Activated T-helper 1 cell treated with Interleukin-2 at 50 U/mL for 16 hours (primary cell): ENCODE measurements at regions not wholly inside any gene's neighbourhood (a gene's known extent, or its start where the extent isn't known, plus 50 kb on each side); places are given as distances from the start of the nearest gene placed in this dataset.
"Not testable (repeated sequence)": the region's sequence is repeated elsewhere in the genome, so short reads cannot be mapped to it uniquely, and the experiment has no call there.

Source experiments
- DNase-seq: peaks from one replicate; pipeline ENCODE4 v3.0.0-alpha.2; 2020; ENCODE audit warnings: low read depth

DNA sequence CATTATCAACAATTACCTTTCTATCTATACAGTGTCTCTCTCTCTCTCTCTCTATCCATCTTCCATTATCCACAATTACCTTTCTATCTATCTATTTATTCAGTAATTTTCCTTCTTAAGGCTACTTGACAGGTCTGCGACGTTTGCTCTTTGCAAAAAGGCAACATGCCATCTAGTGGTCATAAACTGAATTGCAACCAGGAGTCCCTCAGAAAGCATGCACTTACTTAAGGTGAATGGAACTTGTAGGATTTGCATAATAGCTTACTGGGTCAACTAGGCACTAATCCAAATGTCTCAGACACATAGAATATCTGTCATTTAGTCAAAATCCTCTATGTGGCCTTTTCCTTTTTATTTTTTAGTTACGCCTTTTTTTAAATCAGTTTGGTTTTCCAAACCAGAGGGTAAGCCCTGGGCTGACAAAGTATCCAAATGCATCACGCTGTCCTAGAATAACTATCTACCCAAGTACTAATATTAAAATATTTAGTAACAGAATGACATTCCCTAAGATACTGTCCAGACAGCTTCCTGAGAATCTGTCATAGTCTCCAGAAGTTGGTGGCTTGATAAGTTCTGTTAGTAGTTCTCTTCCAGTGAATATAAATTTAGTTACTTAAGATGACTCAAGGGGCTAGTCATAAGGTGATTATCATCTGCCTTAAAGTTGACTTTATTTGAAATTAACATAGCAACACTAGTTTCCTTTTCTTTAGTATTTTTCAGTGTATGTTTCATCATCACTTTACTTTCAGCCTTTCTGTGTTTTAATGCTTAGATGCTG lies 208.3 kb downstream of the PPP1R3A start:
- DNase-seq, result no peak

DNA sequence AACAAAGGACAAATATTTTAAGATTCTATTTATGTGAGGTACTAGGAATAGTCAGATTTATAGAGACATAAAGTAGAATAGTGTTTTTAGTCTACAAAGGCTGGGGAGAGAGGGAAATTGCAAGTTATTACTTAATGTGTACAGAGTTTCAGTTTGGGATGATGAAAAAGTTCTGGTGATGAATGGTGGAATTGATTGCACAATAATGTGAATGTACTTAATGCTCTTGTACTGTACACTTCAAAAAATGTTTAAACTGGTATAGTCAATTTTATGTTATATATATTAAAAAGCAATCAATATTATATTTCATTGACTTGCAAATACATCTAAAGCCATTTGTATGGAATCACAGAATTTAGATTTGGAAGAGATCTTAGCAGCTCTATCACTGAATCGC lies 213.4 kb downstream of the PPP1R3A start:
- no peak for DNase-seq

DNA sequence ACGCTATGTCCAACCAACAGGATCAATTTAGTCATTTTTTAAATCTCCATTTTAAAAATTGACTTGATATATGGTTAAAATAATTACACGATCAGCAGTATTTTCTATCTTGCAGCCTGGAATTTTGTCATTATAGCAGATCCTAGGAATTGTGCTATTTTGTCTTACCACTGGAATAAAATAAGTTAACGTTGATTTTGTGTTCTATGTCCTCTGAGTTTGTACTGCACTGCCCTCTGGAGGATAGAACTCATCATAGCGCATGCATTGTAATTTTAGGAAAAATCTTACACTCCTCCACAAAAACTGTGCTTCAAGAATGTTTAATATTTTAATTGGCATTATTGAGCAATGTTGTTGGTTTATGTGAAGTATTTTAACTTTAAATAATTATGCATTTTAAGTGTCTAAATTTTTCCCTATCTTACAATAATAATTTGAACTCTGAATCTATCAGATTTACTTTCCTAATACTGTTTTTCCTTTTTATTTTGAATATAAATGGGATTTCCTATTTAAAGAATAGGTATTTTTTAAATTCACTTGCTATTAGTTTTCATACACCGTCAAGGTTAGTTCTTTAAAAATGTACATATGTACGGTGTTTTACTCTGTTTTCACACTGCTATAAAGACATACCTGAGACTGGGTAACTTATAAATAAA lies 220.1 kb downstream of the PPP1R3A start:
- DNase-seq, result no peak

DNA sequence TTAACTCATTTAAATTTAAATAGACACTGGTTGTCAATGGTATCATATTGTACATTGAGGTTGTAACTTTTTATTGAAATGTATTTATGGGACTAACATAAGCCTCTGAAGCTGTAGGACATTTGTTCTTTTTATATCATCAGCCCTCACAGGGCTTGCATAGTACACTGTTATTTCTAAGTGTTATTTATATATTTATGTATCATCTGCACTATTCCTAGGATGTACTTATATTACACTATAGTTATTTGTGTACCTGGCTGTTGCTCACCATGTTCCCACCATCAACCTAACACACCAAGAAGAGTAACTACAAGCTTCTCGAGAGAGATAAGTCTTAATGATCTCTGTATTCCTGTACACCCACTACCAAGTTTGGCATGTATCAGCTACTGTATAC lies 224.7 kb downstream of the PPP1R3A start:
- no peak for DNase-seq

DNA sequence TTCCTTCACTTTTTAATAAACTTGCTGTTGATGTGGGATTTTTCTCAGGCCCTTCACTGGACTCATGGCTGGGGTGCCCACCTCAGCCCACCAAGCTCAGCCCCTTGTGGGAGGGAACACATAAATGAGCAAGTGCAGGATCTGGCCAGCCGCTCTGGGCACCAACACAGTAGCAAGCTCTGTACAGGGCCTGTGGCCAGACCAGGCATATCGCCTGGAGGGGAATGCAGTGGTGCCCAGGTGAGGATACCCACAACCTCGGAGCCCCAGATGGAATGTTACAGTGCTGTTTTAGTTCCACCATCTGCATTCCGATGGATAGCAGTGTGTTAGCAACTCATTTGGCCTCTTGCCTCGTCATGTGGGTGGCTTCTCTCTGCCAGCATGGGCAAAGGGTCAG lies 234.6 kb downstream of the PPP1R3A start:
- no peak for DNase-seq

DNA sequence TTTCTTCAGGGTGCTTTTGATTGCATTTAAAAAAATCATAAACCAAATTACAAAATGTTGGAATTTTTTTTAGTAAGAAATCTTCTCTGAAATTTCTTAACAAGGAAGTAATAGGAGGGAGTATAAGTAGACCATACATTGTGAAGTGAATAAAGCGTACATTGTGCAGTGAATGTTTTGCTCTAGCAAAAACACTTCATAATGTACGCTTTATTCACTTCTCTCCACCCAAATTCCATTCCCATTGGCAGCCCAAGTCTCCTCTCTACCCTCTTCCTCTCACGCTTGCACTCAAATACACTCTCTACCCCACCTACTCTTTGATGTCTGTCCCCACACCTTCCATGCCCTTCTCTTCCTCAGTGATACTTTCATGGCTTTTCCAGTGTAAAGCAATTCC lies 241.0 kb downstream of the PPP1R3A start:
- DNase-seq, result no peak

DNA sequence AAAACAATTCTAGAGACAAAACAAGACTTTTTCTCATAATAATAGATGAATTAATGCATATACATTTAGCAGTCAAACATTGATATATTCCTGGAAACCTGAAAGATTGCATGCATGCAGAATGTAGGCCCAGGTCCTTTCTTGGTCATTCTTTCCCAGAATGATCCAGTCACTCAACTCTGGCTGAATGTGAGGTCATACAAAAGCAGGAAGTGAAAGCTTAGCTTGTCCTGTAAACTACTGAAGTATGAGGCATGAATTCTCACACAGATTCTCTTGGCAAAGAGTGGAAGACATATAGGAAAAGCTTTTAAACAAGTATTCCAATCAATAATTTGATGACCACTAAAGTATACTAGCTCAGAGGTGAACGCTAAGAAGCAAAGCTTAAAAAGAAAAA lies 253.9 kb downstream of the PPP1R3A start:
- no peak for DNase-seq

DNA sequence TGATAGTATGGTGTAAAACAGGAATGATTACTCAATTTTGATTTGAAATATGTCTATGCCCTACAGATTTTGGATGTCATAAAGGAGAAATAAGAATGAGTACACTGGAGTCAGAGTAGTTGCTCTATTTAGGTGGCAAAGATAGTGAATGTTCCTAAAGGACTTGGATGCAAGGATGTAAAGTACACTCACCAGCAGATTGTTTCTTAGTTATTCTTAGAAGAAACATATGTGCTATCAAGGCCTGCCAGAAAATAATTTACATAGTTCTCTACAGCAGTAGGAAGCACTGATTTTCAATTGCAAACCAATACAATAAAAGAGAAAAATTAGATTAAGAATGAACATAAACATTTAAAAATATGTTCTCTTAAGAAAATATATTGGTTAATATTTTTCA lies 259.4 kb downstream of the PPP1R3A start:
- no peak for DNase-seq

DNA sequence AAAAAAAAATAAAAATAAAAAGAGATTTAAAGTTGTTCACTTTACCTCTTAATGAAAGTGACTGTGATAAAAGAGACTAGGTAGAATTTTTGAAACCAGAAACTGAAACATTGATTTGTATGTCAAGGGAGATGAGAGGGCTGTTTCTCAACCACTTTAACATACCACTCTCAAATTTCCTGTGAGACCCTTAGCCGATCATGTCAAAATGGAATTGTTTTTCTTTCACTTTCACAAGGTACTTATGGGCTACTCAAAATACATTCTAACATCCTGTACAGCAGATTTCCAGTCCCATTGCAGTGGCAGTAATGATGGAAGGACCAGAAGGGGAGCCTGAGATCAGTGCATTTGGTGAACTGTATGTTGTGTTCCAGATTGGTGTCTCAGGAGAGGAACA lies 261.2 kb downstream of the PPP1R3A start:
- DNase-seq, result no peak

DNA sequence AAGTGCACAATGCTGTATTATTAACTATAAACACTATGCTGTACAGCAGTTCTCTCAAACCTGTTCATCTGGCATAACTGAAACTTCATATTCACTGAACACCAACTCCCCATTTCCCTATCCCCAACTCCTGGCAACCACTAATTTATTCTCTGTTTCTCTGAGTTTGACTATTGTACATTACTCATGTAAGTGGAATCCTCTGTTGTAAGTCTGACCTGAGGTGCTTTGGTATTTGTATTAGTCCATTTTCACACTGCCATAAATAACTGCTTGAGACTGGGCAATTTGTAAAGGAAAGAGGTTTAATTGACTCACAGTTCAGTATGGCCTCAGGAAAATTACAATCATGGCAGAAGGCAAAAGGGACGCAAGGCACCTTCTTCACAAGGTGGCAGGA lies 266.3 kb downstream of the PPP1R3A start:
- DNase-seq, result no peak

DNA sequence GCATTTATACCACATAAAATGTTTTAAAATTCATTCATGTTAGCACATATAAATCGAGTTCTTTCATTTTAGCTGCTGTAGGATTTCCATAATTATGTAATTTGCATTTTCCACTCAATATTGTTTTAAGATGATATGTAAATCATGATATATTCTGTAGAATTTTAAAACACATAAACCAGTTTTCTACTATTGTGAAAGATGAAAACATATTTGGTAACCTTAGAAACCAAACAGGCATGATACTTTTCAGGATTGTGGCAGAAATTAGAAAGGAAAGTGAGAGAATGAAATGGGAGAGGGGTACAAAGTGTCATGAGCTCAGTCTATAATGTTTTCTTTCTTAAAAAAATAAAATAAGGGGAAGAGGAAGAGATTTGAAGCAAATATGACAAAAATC lies 269.3 kb downstream of the PPP1R3A start:
- no peak for DNase-seq

DNA sequence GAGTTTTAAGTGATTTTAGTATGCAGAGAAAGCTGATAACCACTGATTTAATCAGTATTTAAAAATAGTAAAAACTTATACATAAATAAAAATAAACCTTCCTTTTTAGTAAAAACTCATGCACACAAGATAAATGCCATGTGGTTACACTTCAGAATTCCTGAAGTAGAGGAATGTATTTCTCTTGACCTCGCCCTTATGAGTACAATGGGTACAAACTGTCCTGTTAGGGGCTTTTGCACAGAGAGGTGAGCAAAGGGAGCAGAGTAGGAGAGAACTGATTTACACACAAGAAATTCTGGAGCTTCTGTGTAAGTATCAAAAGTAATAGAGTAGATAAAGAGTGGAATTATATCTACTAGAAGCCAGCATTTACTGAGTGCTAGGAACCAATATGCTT lies 279.6 kb downstream of the PPP1R3A start:
- no peak for DNase-seq

DNA sequence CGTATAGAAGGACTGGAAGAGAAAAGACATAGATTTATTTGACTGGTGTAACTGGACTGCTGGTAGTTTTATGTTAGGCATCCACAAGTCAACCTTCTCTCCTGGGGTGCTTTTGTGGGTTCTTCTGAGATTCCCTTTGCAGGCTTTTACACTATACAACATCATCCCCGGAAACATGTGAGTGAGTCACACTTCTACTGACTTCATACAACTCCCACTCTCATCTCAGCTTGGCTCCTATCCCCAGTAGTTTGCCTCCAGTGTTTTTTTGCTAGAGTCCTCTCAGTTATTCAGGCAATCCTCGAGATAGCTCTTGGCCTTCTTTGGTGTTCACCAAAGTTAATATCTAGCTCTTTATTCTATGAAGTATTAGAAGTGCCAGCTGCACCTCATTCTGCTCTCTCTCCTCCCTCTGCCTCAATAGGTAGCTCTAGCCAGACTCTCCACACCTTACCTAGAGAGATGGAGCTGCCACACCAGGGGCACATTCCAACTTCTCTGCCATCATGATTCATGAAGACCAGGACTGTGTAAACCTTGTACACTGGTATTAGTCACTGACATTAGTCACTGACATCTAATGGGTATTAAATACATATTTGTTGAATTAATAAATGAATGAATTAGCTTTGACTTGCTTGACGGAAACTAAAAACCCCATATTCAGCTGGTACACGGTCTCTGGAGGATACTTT lies 281.9 kb downstream of the PPP1R3A start:
- DNase-seq, result no peak

DNA sequence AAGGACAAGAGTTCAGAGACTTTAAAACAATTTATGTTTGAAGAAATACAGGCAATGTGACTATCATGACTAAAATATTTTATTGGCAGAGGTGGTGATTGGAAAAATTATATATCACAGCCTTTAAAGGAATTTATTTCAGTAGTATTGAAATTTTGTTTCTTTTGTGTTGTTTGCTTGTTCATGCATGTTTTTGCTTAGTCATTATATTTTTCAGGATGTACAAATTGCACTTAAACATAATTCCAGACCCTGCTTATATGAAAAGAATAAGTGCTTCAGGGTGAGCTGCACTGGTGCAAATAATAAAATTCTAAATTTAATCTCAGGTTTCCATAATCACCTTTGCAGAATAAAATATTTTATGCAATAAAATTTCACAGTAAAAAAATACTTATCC lies 283.3 kb downstream of the PPP1R3A start:
- no peak for DNase-seq

DNA sequence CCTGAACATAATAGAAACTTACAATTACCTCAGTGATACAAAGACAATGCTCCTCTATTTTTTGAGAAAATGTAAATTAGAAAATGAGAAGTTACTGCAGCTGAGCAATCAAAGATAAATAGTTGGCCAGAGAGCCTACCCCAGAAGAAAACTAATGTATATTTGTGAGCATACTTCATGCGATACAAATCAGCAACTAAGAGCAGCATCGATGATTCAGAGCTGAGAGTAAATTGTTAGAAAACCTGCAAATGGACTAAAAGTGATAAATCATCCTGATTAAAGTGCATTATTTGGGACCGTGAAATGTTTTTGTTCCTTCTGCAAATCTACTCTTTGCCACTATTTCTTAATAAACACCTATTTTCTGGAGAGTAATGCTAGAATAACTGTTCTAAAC lies 285.7 kb downstream of the PPP1R3A start:
- DNase-seq, result no peak

DNA sequence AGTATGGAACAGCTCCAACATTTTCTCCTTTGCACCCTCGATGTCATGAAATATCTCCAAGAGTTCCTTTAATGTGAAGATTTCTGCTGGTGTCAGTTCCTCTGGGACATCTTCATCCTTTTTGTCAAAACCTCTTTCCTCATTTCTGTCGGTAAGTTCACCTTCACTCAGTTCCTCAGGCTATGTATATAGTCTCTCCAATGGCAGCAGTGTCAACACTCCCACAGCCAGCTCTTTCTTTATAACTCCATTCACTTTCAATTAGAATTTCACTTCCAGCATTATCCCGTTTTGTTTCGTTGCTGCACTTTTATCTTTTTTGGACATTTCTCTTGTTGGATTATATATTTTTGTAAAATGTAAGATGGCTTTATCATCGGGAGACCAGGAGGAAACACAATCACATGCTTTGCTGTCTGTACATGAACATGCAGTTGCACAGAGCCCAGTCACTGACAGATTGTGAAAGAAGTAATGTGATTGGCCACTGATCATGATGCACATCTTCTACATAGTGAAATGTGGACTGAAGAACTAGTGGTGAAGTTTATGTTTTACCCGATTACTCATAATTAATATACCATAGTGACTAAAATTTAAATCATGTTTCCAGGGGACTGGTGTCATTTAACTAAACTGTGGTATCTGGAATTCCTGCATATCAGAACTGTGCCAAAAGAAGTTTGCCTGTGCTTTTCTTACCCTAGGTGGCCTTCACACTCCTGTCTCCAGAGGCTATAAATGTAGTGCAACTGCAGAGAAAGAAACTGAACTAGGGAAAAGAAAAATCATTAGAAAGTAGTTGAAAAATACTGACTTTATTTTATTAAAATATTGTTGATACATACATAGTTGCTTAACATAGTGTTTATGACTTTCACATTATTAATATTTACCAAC lies 289.6 kb downstream of the PPP1R3A start:
- no peak for DNase-seq

DNA sequence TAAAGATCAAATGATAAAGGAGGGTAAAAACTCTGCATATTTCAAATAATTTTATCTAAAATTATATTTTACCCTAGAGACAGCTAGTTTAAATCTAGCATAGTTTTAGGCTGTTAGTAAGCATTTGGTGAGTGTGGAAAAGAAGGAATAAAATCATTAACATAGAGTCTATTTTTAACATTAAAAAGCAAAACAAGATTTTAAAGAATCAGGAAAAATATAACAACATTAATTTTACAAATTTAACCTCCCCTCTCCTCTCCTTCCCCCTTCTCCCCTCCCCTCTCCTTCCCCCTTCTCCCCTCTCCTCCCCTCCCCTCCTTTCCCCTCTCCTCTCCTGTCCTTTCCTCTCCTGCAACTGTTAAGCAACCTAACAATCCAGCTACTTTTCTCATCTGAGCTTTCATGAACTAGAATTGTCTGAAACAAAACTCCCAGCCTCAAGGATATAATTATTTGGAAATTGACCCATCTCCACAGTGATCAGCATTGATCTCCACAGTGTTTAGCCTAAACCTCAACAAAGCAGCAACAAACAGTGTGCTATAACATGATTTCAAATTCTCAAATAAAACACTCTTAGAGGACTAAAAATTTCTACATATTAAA lies 293.2 kb downstream of the PPP1R3A start:
- no peak for DNase-seq

DNA sequence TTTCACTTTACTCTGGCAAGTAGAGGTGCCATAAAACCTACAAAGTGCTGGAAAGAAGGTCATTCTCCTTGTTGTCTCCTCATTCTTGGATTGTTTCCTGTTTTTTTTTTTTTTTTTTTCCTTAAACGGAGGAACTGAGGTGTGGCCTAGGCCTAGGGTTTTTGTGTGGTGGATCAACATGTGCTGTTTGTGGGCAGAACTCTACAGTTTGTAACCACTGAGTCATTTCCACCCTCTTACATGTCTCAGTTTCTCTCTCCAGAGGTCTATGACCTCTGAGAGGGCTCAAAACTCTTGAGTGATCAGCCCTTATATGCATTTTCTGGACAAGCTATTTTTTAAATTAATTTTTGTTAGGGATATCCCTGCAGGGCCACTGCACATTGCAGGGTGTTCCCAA lies 296.0 kb downstream of the PPP1R3A start:
- no peak for DNase-seq

DNA sequence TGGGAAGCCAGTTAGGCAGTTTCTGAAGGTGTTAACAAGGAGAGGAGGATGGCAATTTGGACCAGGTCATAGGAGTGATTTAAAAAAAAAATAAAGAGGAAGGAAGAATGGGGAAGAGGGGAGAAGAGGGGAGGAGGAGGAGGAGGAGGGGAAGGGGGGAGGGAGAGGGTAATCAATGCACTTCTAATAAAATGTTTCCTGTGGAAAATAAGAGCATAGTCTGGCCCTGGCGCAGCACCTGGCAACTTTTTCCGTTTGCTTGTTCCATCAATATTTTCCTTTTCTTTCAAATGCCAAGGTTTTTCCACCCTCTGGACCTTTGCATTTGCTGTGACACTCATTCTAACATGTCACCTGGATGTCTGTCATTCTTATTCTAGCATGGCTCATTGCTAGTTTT lies 308.2 kb downstream of the PPP1R3A start:
- DNase-seq, result no peak

DNA sequence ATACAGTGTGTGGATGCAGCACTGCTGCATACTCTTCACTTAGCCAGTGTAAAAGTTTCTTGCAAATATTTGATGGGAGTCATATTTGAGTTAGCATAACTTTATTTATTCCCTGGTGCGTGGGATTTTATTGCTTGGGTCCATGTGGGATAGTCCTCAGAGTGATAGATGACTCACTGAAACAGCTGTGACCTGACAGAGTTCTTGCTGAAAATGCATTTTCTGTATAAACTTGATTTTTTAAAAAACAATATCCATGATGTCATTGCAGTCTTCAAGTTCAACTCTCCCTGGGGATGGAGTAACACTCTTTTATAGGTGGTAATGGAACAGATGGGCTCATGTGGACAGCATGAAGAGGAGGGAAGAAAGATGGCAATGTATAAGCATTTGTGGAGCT lies 310.0 kb downstream of the PPP1R3A start:
- DNase-seq, result no peak

DNA sequence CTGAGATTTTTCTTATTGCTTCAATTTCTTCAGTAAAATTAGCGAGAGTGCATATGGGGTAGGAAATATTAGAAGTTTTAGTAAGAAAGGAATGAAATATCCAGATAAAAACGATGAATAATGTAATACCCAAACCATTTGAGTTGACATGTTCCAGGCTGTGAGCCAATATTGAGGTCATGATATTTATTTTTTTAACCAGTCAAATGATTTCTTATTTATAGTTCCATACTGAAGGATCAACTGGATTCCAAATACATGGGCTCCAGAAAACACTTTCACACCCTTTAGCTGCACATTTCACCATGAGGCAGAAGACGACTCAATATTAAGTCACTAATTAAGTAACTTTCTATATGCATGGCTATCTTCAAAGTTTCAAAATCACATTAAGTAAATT lies 312.5 kb downstream of the PPP1R3A start:
- DNase-seq, result no peak

DNA sequence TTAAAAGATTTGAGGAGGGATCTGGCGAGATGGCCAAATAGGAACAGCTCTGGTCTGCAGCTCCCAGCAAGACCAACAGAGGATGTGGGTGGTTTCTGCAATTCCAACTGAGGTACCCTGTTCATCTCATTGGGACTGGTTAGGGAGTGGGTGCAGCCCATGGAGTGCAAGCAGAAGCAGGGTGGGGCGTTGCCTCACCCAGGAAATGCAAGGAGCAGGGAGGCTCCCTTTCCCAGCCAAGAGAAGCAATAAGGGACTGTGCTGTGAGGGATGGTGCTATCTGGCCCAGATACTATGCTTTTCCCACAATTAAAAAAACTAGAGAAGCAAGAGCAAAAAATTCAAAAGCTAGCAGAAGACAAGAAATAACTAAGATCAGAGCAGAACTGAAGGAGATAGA lies 318.4 kb downstream of the PPP1R3A start:
- not testable (repeated sequence) for DNase-seq
